SK-N-MC (cell line): ENCODE measurements at regions not wholly inside any gene's neighbourhood (a gene's known extent, or its start where the extent isn't known, plus 50 kb on each side); places are given as distances from the start of the nearest gene placed in this dataset.

Experiments used
- EZH2 ChIP-seq: fragments of 200-600 bp; sonication (generic); IDR thresholded peaks from one replicate; pipeline ENCODE4 v1.6.1; 2017; ENCODE audit warnings: antibody characterized with exemption
- FOXP2 ChIP-seq: optimal IDR thresholded peaks from 2 replicates; pipeline ENCODE3; 2011; ENCODE audit warnings: mild to moderate bottlenecking, moderate library complexity; ENCODE audit not compliant: insufficient read depth; ENCODE audit errors: extremely low read length, control extremely low read depth
- POLR2AphosphoS5 ChIP-seq: IDR thresholded peaks from 2 replicates; pipeline ENCODE4 v1.6.1; 2012; ENCODE audit warnings: mild to moderate bottlenecking, low read depth, low read length, borderline replicate concordance

- TF ChIP-seq EZH2 (no peak), POLR2AphosphoS5 (no peak), FOXP2 (no peak)
Measured at GRCh38 chr4:85393201-85393600, 81.7 kb upstream of the ARHGAP24 start.
